ENCODE measurements at regions not wholly inside any gene's neighbourhood (a gene's known extent, or its start where the extent isn't known, plus 50 kb on each side); places are given as distances from the start of the nearest gene placed in this dataset.
"Not testable (repeated sequence)": the region's sequence is repeated elsewhere in the genome, so short reads cannot be mapped to it uniquely, and the experiment has no call there.

- not testable (repeated sequence) for DNase-seq (ENCODE audit: low read depth)
These were observed 58.5 kb upstream of the NBPF26 start for GRCh38 chr1:120665250-120665577.

- DNase-seq (ENCODE audit: low read depth), result not testable (repeated sequence)
These were observed 55.6 kb upstream of the NBPF26 start for GRCh38 chr1:120668187-120668586.
